ENCODE measurements at regions not wholly inside any gene's neighbourhood (a gene's known extent, or its start where the extent isn't known, plus 50 kb on each side); places are given as distances from the start of the nearest gene placed in this dataset.

GRCh38 chr11:10387206-10388083, 67.6 kb upstream of the AMPD3 start:
- peak; percentile 95 for FAIRE-seq

- no peak for FAIRE-seq
Observed at GRCh38 chr11:10388101-10388500, 67.0 kb upstream of the AMPD3 start.

- no peak for FAIRE-seq
Observed at GRCh38 chr11:10388574-10388973, 66.5 kb upstream of the AMPD3 start.

DNA sequence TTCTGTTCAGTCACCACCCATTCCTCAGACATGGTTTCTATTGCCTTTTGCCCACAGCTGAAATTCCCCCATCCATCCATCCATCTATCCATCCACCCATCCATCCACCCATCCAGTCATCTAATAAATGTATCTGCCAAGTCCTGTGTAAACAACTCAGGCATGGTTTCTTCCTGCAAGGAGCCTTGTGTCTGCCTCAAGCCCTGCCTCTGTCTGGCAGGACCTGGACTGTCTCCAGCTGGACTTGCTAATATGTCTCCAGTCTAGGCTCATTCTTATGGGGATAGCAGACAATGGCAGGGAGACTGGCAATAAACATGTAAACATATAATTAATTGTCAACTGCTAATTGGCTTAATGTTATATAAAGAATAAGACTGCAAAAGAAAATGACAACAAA, 64.7 kb upstream of the AMPD3 start:
- no peak for FAIRE-seq

GRCh38 chr11:10392095-10393079, 62.7 kb upstream of the AMPD3 start:
- no peak for FAIRE-seq

GRCh38 chr11:10394229-10395101, 60.6 kb upstream of the AMPD3 start:
- FAIRE-seq: no peak

DNA sequence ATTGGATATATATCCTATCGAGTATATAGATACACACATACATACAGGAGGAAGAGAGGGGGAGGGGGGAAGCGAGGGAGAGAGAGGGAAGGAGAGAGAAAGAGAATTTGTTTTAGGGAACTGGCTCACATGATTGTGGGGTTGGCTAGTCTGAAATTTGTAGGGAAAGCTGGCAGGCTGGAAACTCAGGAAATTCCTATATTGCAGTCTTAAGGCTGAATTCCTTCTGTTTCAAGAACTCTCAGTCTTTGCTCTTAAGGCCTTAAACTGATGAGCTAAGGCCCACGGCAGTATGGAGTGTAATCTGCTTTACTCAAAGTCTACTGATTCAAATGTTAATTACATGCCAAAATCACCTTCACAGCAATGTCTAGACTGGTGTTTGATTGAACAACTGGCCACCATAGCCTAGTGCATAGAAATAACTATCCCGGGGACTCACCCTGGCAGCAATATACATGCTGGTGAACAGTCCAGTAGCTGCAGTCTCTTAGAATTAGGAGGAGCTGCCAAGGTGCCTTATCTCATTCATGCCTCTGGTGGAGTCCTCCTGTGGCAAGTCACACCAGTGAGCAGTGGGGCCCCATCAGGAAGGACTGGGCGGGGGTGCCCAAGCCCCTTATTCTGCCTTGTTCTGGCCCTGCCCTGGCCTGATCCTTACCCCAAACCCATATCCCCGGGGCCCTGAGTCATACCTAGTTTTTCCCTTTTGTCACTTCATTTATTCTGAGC, 59.7 kb upstream of the AMPD3 start:
- no peak for FAIRE-seq

GRCh38 chr11:10396771-10397170, 58.3 kb upstream of the AMPD3 start:
- FAIRE-seq: no peak

GRCh38 chr11:10397226-10397987, 57.7 kb upstream of the AMPD3 start:
- no peak for FAIRE-seq

DNA sequence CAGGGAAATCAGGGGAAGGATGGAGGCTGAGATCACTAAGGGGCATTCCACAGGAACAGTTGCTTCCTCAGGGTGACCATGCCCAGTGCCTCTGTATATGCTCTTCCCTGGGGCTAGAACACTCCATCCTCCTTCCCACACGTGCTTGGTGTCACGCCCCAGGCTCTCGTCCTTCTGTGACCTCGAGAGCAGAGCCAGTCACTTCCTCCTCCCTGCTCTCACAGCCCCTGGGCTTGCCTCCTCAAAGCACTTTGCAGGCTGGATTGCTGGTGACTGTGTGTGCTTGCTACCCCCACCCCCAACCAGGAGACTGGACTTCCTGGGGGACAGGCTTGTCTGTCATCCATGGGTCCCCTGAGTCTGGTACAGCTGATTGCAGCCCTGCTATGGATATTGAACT, 56.5 kb upstream of the AMPD3 start:
- FAIRE-seq: no peak

DNA sequence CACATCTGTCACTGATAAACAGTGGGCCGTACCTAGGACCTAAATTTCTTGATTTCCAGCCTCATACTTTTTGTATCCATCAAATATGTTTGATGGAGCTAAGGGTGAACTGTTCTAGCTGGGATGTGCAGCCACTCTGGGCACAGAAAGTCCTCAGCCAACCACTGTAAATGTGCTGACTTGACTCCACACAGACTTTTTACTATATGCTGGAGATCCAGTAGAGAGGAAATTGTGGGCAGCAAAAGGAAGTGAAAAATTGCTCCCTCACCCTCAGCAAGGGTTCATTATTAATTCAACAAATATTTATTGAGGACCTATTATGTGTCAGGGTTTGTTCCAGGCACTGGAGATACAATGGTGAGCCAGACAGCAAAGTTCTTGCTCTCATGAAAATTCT, 54.2 kb upstream of the AMPD3 start:
- no peak for FAIRE-seq

GRCh38 chr11:10401256-10401655, 53.8 kb upstream of the AMPD3 start:
- FAIRE-seq: no peak

GRCh38 chr11:10401696-10402392, 53.2 kb upstream of the AMPD3 start:
- no peak for FAIRE-seq

All from endometrium (tissue), 2 donors.